ENCODE measurements at regions not wholly inside any gene's neighbourhood (a gene's known extent, or its start where the extent isn't known, plus 50 kb on each side); places are given as distances from the start of the nearest gene placed in this dataset.
A peak's percentile ranks its signal among the peaks of the same experiment; 100 is the strongest.

DNA sequence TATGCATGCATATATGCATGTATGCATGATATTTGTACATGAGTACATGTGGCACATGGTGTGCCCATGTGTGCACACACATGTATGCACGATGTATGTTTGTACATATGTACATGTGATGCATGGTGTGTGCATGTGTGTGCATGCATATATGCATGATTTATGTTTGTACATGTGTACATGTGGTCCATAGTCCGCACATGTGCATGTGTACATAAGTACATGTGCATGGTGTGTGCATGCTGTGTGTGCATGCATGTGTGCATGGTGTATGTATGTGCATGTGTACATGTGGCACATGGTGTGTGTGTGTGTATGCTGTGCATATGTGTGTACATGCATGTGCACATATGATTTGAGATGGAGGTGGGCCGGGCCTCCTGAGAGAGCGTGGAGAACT is 384.2 kb downstream of the TYW1 start:
- no peaks in the 10 kb centered on the region for H3K27me3 ChIP-seq (ENCODE audit: insufficient read depth, low read length, poor library complexity, severe bottlenecking)
- H3K4me3 ChIP-seq (ENCODE audit: low read length), result no peak overlapping the region
- no peak overlapping the region for H3K27ac ChIP-seq (ENCODE audit: low read depth, low read length)
- no peaks in the 10 kb centered on the region for H3K9me3 ChIP-seq (ENCODE audit: low read length)
- H3K4me1 ChIP-seq (ENCODE audit: insufficient read depth, low read length), result no peaks in the 10 kb centered on the region
- H3K4me1 Mint-ChIP-seq, result no peaks in the 10 kb centered on the region
- POLR2A ChIA-PET, result no interaction called here
- no peaks in the 10 kb centered on the region for H3K36me3 Mint-ChIP-seq
- H3K27me3 Mint-ChIP-seq, result peaks cover 0 to 6% of the 10 kb centered on the region in 2 donors
- peaks cover 0 to 3% (median 0%) of the 10 kb centered on the region in 5 donors for H3K9me3 Mint-ChIP-seq
- H3K4me3 Mint-ChIP-seq, result no peak overlapping the region
- H3K27ac Mint-ChIP-seq, result no peak overlapping the region
- CTCF ChIA-PET, result interaction anchor here (1.8 kb wide), 1 partner anchor 9 kb away, joined by 8 read pairs; no protein-coding TSS in a partner anchor
- no peaks in the 10 kb centered on the region for H3K36me3 ChIP-seq (ENCODE audit: insufficient read depth, low read length)
- DNase-seq, result no peak

DNA sequence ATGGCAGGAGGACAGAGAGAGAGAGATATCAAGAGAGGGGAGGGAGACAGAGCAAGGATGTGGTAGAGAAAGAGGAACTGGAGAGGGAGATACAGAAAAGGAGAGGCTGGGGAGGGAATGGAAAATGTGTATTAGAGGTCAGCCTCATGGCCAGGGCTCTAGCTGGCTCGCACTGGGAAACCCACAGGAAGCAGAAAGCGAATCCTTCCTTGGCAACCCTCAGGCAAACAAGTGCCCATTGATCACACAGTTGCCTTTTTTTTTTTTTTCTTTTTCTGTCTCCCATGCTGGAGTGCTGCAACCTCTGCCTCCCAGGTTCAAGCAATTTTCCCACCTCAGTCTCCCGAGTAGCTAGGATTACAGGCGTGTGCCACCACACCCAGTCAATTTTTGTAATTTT is 391.2 kb downstream of the TYW1 start:
- H3K27ac Mint-ChIP-seq, result peak overlapping the region in 1 of 8 donors; percentile 11
- no peaks in the 10 kb centered on the region for H3K4me1 Mint-ChIP-seq
- DNase-seq, result no peak
- Histone ChIP-seq H3K4me1 (ENCODE audit: insufficient read depth, low read length) (no peaks in the 10 kb centered on the region), H3K36me3 (ENCODE audit: insufficient read depth, low read length) (no peaks in the 10 kb centered on the region), H3K27me3 (ENCODE audit: insufficient read depth, low read length, poor library complexity, severe bottlenecking) (no peaks in the 10 kb centered on the region), H3K4me3 (ENCODE audit: low read length) (no peak overlapping the region), H3K9me3 (ENCODE audit: low read length) (no peaks in the 10 kb centered on the region), H3K27ac (ENCODE audit: low read depth, low read length) (no peak overlapping the region)
- CTCF ChIA-PET, result interaction anchor here (0.7 to 1.2 kb wide), 4 partner anchors 10 to 35 kb away, joined by 3 to 4 read pairs (median 3); no protein-coding TSS in a partner anchor
- H3K36me3 Mint-ChIP-seq, result no peaks in the 10 kb centered on the region
- POLR2A ChIA-PET, result no interaction called here
- no peak overlapping the region for H3K4me3 Mint-ChIP-seq
- peaks cover 4% of the 10 kb centered on the region in 2 donors for H3K27me3 Mint-ChIP-seq
- H3K9me3 Mint-ChIP-seq, result no peaks in the 10 kb centered on the region

DNA sequence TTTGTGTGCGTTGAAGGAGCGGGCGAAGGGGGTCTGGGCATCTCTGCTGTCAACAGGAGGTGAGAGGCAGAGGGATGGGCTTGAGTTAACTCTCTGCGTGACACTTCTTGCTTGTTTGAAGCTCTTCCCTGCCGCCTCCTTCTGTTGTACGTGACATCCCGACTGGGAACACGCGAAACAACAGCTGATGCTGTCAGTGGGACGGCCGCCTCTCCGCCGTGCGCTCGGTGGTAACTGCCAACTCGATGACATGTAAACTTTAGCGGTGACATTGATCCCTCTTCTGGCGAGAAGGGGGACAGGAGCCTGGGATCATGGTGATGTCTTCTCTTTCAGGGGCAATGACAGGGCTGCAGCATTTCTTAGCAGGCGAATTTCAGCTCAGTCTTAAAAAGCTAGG is 394.5 kb downstream of the TYW1 start:
- no peaks in the 10 kb centered on the region for H3K36me3 Mint-ChIP-seq
- no peak overlapping the region for H3K27ac ChIP-seq (ENCODE audit: low read depth, low read length)
- H3K27ac Mint-ChIP-seq, result no peak overlapping the region
- no peaks in the 10 kb centered on the region for H3K9me3 ChIP-seq (ENCODE audit: low read length)
- peaks cover 7 to 10% of the 10 kb centered on the region in 2 donors for H3K27me3 Mint-ChIP-seq
- H3K9me3 Mint-ChIP-seq, result peaks cover 0 to 1% (median 0%) of the 10 kb centered on the region in 5 donors
- no peaks in the 10 kb centered on the region for H3K36me3 ChIP-seq (ENCODE audit: insufficient read depth, low read length)
- DNase-seq, result no peak
- POLR2A ChIA-PET, result no interaction called here
- H3K4me3 ChIP-seq (ENCODE audit: low read length), result no peak overlapping the region
- CTCF ChIA-PET, result no interaction called here
- H3K4me3 Mint-ChIP-seq, result no peak overlapping the region
- no peaks in the 10 kb centered on the region for H3K4me1 ChIP-seq (ENCODE audit: insufficient read depth, low read length)
- H3K27me3 ChIP-seq (ENCODE audit: insufficient read depth, low read length, poor library complexity, severe bottlenecking), result no peaks in the 10 kb centered on the region
- no peaks in the 10 kb centered on the region for H3K4me1 Mint-ChIP-seq

GRCh38 chr7:67392596-67393438 is 396.2 kb downstream of the TYW1 start:
- no peaks in the 10 kb centered on the region for H3K4me1 Mint-ChIP-seq
- POLR2A ChIA-PET, result no interaction called here

DNA sequence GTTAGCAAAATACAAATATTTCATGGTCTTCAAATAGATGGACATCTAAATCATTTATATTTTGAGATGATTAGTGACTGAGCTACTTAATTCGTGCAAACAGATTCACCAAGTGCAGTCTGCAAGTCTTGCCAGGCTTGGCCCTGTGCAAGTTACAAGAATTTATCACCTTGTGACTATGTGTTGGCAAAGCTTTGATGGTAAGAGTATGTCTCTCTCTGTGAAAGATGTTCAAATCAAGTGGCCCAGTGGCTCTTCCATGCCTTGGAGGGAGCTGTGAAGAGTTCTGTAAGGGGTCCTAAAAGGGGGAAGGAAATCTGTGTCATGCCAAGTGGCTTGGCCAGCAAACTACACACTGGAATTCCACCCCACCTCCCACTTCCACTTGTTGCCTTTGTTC is 397.3 kb downstream of the TYW1 start:
- Mint-ChIP-seq H3K27me3 (peaks cover 7 to 8% of the 10 kb centered on the region in 2 donors), H3K4me1 (no peaks in the 10 kb centered on the region), H3K27ac (no peak overlapping the region), H3K36me3 (no peaks in the 10 kb centered on the region), H3K9me3 (peaks cover 5 to 11% (median 7%) of the 10 kb centered on the region in 5 donors), H3K4me3 (no peak overlapping the region)
- Histone ChIP-seq H3K4me3 (ENCODE audit: low read length) (no peak overlapping the region), H3K27ac (ENCODE audit: low read depth, low read length) (no peak overlapping the region), H3K4me1 (ENCODE audit: insufficient read depth, low read length) (no peaks in the 10 kb centered on the region), H3K27me3 (ENCODE audit: insufficient read depth, low read length, poor library complexity, severe bottlenecking) (no peaks in the 10 kb centered on the region), H3K36me3 (ENCODE audit: insufficient read depth, low read length) (no peaks in the 10 kb centered on the region), H3K9me3 (ENCODE audit: low read length) (no peaks in the 10 kb centered on the region)
- CTCF ChIA-PET, result no interaction called here
- POLR2A ChIA-PET, result no interaction called here
- no peak for DNase-seq

More at GRCh38 chr7:67392596-67393438, 396.2 kb downstream of the TYW1 start:
- Mint-ChIP-seq H3K27me3 (peaks cover 3 to 7% of the 10 kb centered on the region in 2 donors), H3K27ac (no peak overlapping the region), H3K9me3 (peaks cover 0 to 6% (median 5%) of the 10 kb centered on the region in 5 donors), H3K4me3 (no peak overlapping the region), H3K36me3 (no peaks in the 10 kb centered on the region)
- H3K27ac ChIP-seq (ENCODE audit: low read depth, low read length), result no peak overlapping the region
- H3K4me3 ChIP-seq (ENCODE audit: low read length), result no peak overlapping the region
- CTCF ChIA-PET, result no interaction called here
- H3K27me3 ChIP-seq (ENCODE audit: insufficient read depth, low read length, poor library complexity, severe bottlenecking), result no peaks in the 10 kb centered on the region
- no peaks in the 10 kb centered on the region for H3K36me3 ChIP-seq (ENCODE audit: insufficient read depth, low read length)
- no peaks in the 10 kb centered on the region for H3K4me1 ChIP-seq (ENCODE audit: insufficient read depth, low read length)
- H3K9me3 ChIP-seq (ENCODE audit: low read length), result no peaks in the 10 kb centered on the region
- no peak for DNase-seq

DNA sequence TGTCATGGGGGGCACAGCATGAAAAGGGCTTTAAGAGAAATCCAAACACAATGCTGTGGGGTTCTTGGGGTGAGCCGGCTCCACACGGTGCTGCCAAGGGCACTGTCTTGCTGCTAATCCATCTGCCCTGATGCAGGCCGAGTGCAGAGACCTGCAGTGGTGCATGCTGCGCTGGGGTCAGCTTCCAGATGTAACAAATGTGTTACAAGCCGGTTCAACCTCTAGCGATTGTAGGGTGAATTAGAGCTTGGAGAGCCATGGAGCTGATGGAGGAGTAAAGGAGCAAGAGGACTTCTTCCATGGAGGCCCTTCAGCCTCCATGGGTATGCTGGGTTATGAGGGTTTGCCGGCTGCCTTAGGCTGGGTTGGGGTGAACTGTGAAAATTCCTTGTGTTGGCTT is 402.3 kb downstream of the TYW1 start:
- no peak for DNase-seq
- Histone ChIP-seq H3K27ac (ENCODE audit: low read depth, low read length) (no peak overlapping the region), H3K4me3 (ENCODE audit: low read length) (no peak overlapping the region), H3K27me3 (ENCODE audit: insufficient read depth, low read length, poor library complexity, severe bottlenecking) (no peaks in the 10 kb centered on the region), H3K36me3 (ENCODE audit: insufficient read depth, low read length) (no peaks in the 10 kb centered on the region), H3K9me3 (ENCODE audit: low read length) (no peaks in the 10 kb centered on the region), H3K4me1 (ENCODE audit: insufficient read depth, low read length) (no peaks in the 10 kb centered on the region)
- POLR2A ChIA-PET, result no interaction called here
- CTCF ChIA-PET, result interaction anchor here (0.6 kb wide), 1 partner anchor 13 kb away, joined by 3 read pairs; no protein-coding TSS in a partner anchor
- Mint-ChIP-seq H3K27me3 (peaks cover 0 to 8% of the 10 kb centered on the region in 2 donors), H3K4me1 (no peaks in the 10 kb centered on the region), H3K36me3 (no peaks in the 10 kb centered on the region), H3K9me3 (peaks cover 5 to 16% (median 11%) of the 10 kb centered on the region in 5 donors), H3K4me3 (no peak overlapping the region), H3K27ac (no peak overlapping the region)

- Mint-ChIP-seq H3K9me3 (peaks cover 5 to 16% (median 11%) of the 10 kb centered on the region in 5 donors), H3K4me1 (no peaks in the 10 kb centered on the region), H3K27me3 (peaks cover 5 to 8% of the 10 kb centered on the region in 2 donors), H3K4me3 (no peak overlapping the region), H3K36me3 (no peaks in the 10 kb centered on the region), H3K27ac (no peak overlapping the region)
- ChIA-PET POLR2A (no interaction called here), CTCF (no interaction called here)
- no peaks in the 10 kb centered on the region for H3K27me3 ChIP-seq (ENCODE audit: insufficient read depth, low read length, poor library complexity, severe bottlenecking)
- no peak overlapping the region for H3K4me3 ChIP-seq (ENCODE audit: low read length)
- no peak overlapping the region for H3K27ac ChIP-seq (ENCODE audit: low read depth, low read length)
- H3K36me3 ChIP-seq (ENCODE audit: insufficient read depth, low read length), result no peaks in the 10 kb centered on the region
- no peaks in the 10 kb centered on the region for H3K9me3 ChIP-seq (ENCODE audit: low read length)
- H3K4me1 ChIP-seq (ENCODE audit: insufficient read depth, low read length), result no peaks in the 10 kb centered on the region
- DNase-seq, result no peak
These were observed 404.9 kb downstream of the TYW1 start for GRCh38 chr7:67401492-67401891.

DNA sequence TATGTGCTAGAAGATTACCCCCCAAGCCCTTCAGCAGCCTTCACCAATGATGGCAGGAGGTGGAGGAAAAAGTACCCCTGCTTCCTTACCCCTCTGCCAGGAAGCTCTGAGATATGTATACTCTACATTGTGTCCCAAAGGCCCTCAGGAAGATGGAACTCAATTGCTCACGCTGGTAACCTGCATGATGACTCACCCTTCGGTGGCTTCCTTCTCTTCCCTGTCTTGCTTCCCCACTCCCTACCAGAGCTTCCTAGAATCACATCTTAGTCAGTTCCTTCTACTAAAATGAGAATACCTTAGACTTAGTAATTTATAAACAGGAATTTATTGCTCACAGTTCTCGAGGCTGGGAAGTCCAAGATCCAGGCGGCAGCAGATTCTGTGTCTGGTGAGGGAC is 405.6 kb downstream of the TYW1 start:
- no peaks in the 10 kb centered on the region for H3K9me3 ChIP-seq (ENCODE audit: low read length)
- ChIA-PET CTCF (no interaction called here), POLR2A (no interaction called here)
- H3K4me3 ChIP-seq (ENCODE audit: low read length), result no peak overlapping the region
- Mint-ChIP-seq H3K36me3 (no peaks in the 10 kb centered on the region), H3K9me3 (peaks cover 2 to 14% (median 8%) of the 10 kb centered on the region in 5 donors), H3K27ac (no peak overlapping the region), H3K4me3 (no peak overlapping the region), H3K27me3 (peaks cover 5 to 8% of the 10 kb centered on the region in 2 donors), H3K4me1 (no peaks in the 10 kb centered on the region)
- DNase-seq, result no peak
- H3K27ac ChIP-seq (ENCODE audit: low read depth, low read length), result no peak overlapping the region
- H3K4me1 ChIP-seq (ENCODE audit: insufficient read depth, low read length), result no peaks in the 10 kb centered on the region
- H3K36me3 ChIP-seq (ENCODE audit: insufficient read depth, low read length), result no peaks in the 10 kb centered on the region
- no peaks in the 10 kb centered on the region for H3K27me3 ChIP-seq (ENCODE audit: insufficient read depth, low read length, poor library complexity, severe bottlenecking)
